ENCODE measurements at regions not wholly inside any gene's neighbourhood (a gene's known extent, or its start where the extent isn't known, plus 50 kb on each side); places are given as distances from the start of the nearest gene placed in this dataset.
A peak's percentile ranks its signal among the peaks of the same experiment; 100 is the strongest.

DNA sequence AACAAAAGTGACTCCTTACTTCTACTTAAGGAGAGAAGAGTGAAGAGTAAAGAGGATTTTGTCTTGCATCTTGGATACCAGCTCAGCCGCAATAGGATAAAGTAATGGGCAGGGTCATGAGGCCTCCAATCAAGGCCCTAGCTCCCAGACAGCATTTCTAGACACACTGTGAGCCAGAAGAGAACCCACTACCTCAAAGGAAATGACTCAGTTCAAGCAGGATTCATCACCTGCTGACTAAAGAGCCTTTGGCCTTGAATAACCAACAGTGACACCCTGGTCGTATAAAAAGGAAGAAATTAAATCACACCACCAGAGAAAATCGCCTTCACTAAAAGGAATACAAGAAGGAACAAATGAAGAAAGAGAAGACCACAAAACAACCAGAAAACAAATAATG lies 416.1 kb downstream of the PCDH18 start:
- Histone ChIP-seq H3K9me1 (ENCODE audit: insufficient read depth, low read length) (no peaks in the 10 kb centered on the region), H3K36me3 (ENCODE audit: control insufficient read depth, insufficient read depth, low read length) (no peaks in the 10 kb centered on the region), H4K5ac (ENCODE audit: low read depth, low read length) (no peak overlapping the region), H3K79me1 (ENCODE audit: low read depth in 1 of 2, low read length in 2 of 2) (no peaks in the 10 kb centered on the region), H4K91ac (ENCODE audit: insufficient read depth, low read depth, low read length) (no peak overlapping the region), H3K4ac (ENCODE audit: low read depth, low read length) (no peak overlapping the region), H2BK5ac (ENCODE audit: low read depth, low read length, poor library complexity, severe bottlenecking) (no peak overlapping the region), H2BK20ac (ENCODE audit: low read depth, low read length) (no peak overlapping the region), H3K56ac (ENCODE audit: extremely low read depth, insufficient read depth, low read length) (no peak overlapping the region), H2AK5ac (ENCODE audit: low read depth, low read length) (no peak overlapping the region), H3K14ac (replicated peaks; ENCODE audit: low read depth, low read length) (no peak overlapping the region), H3K4me2 (ENCODE audit: low read depth, low read length) (no peak overlapping the region), H4K8ac (ENCODE audit: low read depth in 2 of 2, low read length in 2 of 2) (no peak overlapping the region), H3K27ac (ENCODE audit: insufficient read depth, low read length) (no peak overlapping the region), H3K18ac (ENCODE audit: low read depth, low read length) (no peak overlapping the region), H2BK120ac (ENCODE audit: low read depth, low read length) (no peak overlapping the region), H2AK9ac (replicated peaks; ENCODE audit: low read depth, low read length, poor library complexity) (no peak overlapping the region), H3K4me3 (ENCODE audit: insufficient read depth, low read depth, low read length) (no peak overlapping the region), H2AFZ (replicated peaks; ENCODE audit: low read length, poor library complexity) (no peak overlapping the region), H3K4me1 (ENCODE audit: control insufficient read depth, insufficient read depth, low read length) (no peaks in the 10 kb centered on the region), H3K23ac (ENCODE audit: low read depth, low read length) (no peak overlapping the region), H3K9ac (ENCODE audit: low read depth, low read length) (no peak overlapping the region), H4K20me1 (ENCODE audit: insufficient read depth, low read length) (no peaks in the 10 kb centered on the region), H3K9me3 (ENCODE audit: control insufficient read depth, insufficient read depth, low read length) (no peaks in the 10 kb centered on the region), H3K27me3 (ENCODE audit: control insufficient read depth, insufficient read depth, low read length) (no peaks in the 10 kb centered on the region), H2BK15ac (ENCODE audit: low read depth, low read length) (no peak overlapping the region)
- intact Hi-C loops (cut with micrococcal nuclease) (no loop called here), dilution Hi-C loops (cut with HindIII; ENCODE audit: low sequenced_read_pairs, unreplicated experiment) (no loop called here), in situ Hi-C loops (cut with MboI; ENCODE audit: low sequenced_read_pairs) (loop anchor here (25.0 kb wide), 1 partner anchor 746 kb away; no protein-coding TSS in a partner anchor)
- ATAC-seq (ENCODE audit: low read depth) = no peak
- CTCF ChIA-PET = interaction anchor here (1.0 kb wide), 1 partner anchor 8 kb away, joined by 5 read pairs; no protein-coding TSS in a partner anchor
- POLR2A ChIA-PET (ENCODE audit: unreplicated experiment) = no interaction called here
- TF ChIP-seq RFX5 (IDR thresholded peaks at IDR 0.05; ENCODE audit: low read depth, low read length) (no peak), RCOR1 (IDR thresholded peaks at IDR 0.05; ENCODE audit: insufficient replicate concordance, low read length) (no peak), FOS (IDR thresholded peaks at IDR 0.05; ENCODE audit: low read depth, low read length) (no peak), POLR2A (IDR thresholded peaks at IDR 0.05; ENCODE audit: low read depth, low read length) (no peak), NFE2L2 (IDR thresholded peaks at IDR 0.05; ENCODE audit: low read depth, low read length) (no peak), CEBPB (IDR thresholded peaks at IDR 0.05; ENCODE audit: low read depth, low read length) (no peak), SMC3 (IDR thresholded peaks at IDR 0.05; ENCODE audit: low read depth, low read length) (no peak), BHLHE40 (IDR thresholded peaks at IDR 0.05; ENCODE audit: low read depth, low read length) (no peak), MXI1 (IDR thresholded peaks at IDR 0.05; ENCODE audit: borderline replicate concordance, low read depth, low read length) (no peak), CHD1 (IDR thresholded peaks at IDR 0.05; ENCODE audit: low read depth, low read length) (no peak), RAD21 (IDR thresholded peaks at IDR 0.05; ENCODE audit: low read length) (no peak), MAFK (IDR thresholded peaks at IDR 0.05; ENCODE audit: low read depth, low read length) (no peak), MAZ (IDR thresholded peaks at IDR 0.05; ENCODE audit: borderline replicate concordance, low read depth, low read length) (no peak)
- TF ChIP-seq, protein P1, sequence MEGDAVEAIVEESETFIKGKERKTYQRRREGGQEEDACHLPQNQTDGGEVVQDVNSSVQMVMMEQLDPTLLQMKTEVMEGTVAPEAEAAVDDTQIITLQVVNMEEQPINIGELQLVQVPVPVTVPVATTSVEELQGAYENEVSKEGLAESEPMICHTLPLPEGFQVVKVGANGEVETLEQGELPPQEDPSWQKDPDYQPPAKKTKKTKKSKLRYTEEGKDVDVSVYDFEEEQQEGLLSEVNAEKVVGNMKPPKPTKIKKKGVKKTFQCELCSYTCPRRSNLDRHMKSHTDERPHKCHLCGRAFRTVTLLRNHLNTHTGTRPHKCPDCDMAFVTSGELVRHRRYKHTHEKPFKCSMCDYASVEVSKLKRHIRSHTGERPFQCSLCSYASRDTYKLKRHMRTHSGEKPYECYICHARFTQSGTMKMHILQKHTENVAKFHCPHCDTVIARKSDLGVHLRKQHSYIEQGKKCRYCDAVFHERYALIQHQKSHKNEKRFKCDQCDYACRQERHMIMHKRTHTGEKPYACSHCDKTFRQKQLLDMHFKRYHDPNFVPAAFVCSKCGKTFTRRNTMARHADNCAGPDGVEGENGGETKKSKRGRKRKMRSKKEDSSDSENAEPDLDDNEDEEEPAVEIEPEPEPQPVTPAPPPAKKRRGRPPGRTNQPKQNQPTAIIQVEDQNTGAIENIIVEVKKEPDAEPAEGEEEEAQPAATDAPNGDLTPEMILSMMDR (conservative IDR thresholded peaks at IDR 0.05; ENCODE audit: low read depth, low read length) = no peak
- TF ChIP-seq, protein P2, sequence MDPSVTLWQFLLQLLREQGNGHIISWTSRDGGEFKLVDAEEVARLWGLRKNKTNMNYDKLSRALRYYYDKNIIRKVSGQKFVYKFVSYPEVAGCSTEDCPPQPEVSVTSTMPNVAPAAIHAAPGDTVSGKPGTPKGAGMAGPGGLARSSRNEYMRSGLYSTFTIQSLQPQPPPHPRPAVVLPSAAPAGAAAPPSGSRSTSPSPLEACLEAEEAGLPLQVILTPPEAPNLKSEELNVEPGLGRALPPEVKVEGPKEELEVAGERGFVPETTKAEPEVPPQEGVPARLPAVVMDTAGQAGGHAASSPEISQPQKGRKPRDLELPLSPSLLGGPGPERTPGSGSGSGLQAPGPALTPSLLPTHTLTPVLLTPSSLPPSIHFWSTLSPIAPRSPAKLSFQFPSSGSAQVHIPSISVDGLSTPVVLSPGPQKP (IDR thresholded peaks at IDR 0.05; ENCODE audit: borderline replicate concordance, low read depth, low read length) = no peak
- TF ChIP-seq, protein P3, sequence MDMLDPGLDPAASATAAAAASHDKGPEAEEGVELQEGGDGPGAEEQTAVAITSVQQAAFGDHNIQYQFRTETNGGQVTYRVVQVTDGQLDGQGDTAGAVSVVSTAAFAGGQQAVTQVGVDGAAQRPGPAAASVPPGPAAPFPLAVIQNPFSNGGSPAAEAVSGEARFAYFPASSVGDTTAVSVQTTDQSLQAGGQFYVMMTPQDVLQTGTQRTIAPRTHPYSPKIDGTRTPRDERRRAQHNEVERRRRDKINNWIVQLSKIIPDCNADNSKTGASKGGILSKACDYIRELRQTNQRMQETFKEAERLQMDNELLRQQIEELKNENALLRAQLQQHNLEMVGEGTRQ (IDR thresholded peaks at IDR 0.05; ENCODE audit: low read depth, low read length) = no peak
- no TSS peak for BruUV-seq (replicated peaks)
- no CpG with 5 or more reads among the region's 3 CpGs for WGBS, 2 experiments (ENCODE audit: extremely low coverage in 2 of 2, insufficient read length in 1 of 2)
- DNase-seq = peak; percentile 6

All from IMR-90 (cell line).